ENCODE measurements at regions not wholly inside any gene's neighbourhood (a gene's known extent, or its start where the extent isn't known, plus 50 kb on each side); places are given as distances from the start of the nearest gene placed in this dataset.
"Not testable (repeated sequence)": the region's sequence is repeated elsewhere in the genome, so short reads cannot be mapped to it uniquely, and the experiment has no call there.

GRCh38 chr11:33532257-33532656 is 168.4 kb downstream of the C11orf91 start:
- no peak for DNase-seq
- Histone ChIP-seq H3K9me3 (no peaks in the 10 kb centered on the region), H3K27ac (no peak overlapping the region), H3K4me3 (no peak overlapping the region), H3K36me3 (replicated peaks in 1 of 2; ENCODE audit: insufficient read depth in 1 of 2, low read depth in 2 of 2) (no peaks in the 10 kb centered on the region), H3K27me3 (no peaks in the 10 kb centered on the region), H3K4me1 (no peaks in the 10 kb centered on the region)
- intact Hi-C loops (cut with DNase I): no loop called here
- TF ChIP-seq CTCF (IDR thresholded peaks at IDR 0.05): no peak
- TF ChIP-seq POLR2A (IDR thresholded peaks at IDR 0.05): no peak
- WGBS, 2 donors: 57 to 70% methylated on average over 3 of the region's 3 CpGs
- no peak for ATAC-seq

GRCh38 chr11:33531743-33532181 is 168.9 kb downstream of the C11orf91 start:
- no peaks in the 10 kb centered on the region for H3K4me1 ChIP-seq
- peak in 2 of 4 donors; percentile 7 to 10 for DNase-seq
- no peak overlapping the region for H3K27ac ChIP-seq
- WGBS, 2 donors: 44 to 56% methylated on average over 8 of the region's 8 CpGs
- intact Hi-C loops (cut with DNase I): no loop called here
- TF ChIP-seq CTCF (IDR thresholded peaks at IDR 0.05): no peak
- no peak for TF ChIP-seq POLR2A (IDR thresholded peaks at IDR 0.05)
- H3K9me3 ChIP-seq: no peaks in the 10 kb centered on the region
- no peaks in the 10 kb centered on the region for H3K27me3 ChIP-seq
- no peak for ATAC-seq
- no peaks in the 10 kb centered on the region for H3K36me3 ChIP-seq (replicated peaks in 1 of 2; ENCODE audit: insufficient read depth in 1 of 2, low read depth in 2 of 2)
- no peak overlapping the region for H3K4me3 ChIP-seq

- TF ChIP-seq CTCF (IDR thresholded peaks at IDR 0.05) (no peak), POLR2A (IDR thresholded peaks at IDR 0.05) (no peak)
- no peaks in the 10 kb centered on the region for H3K36me3 ChIP-seq (replicated peaks in 1 of 2; ENCODE audit: insufficient read depth in 1 of 2, low read depth in 2 of 2)
- no peaks in the 10 kb centered on the region for H3K4me1 ChIP-seq
- 82 to 83% methylated on average over 5 of the region's 5 CpGs for WGBS, 2 donors
- ATAC-seq (no peak), DNase-seq (no peak)
- H3K27me3 ChIP-seq: no peaks in the 10 kb centered on the region
- H3K9me3 ChIP-seq: no peaks in the 10 kb centered on the region
- H3K4me3 ChIP-seq: no peak overlapping the region
- no peak overlapping the region for H3K27ac ChIP-seq
- intact Hi-C loops (cut with DNase I): no loop called here
Observed at GRCh38 chr11:33530815-33531214, 169.8 kb downstream of the C11orf91 start.

GRCh38 chr11:33529461-33529860 is 171.2 kb downstream of the C11orf91 start:
- Histone ChIP-seq H3K4me1 (no peaks in the 10 kb centered on the region), H3K36me3 (replicated peaks in 1 of 2; ENCODE audit: insufficient read depth in 1 of 2, low read depth in 2 of 2) (no peaks in the 10 kb centered on the region), H3K27me3 (no peaks in the 10 kb centered on the region), H3K9me3 (no peaks in the 10 kb centered on the region), H3K27ac (no peak overlapping the region), H3K4me3 (no peak overlapping the region)
- no peak for TF ChIP-seq CTCF (IDR thresholded peaks at IDR 0.05)
- TF ChIP-seq POLR2A (IDR thresholded peaks at IDR 0.05): no peak
- no peak for DNase-seq
- WGBS, 2 donors: 54 to 66% methylated on average over 2 of the region's 2 CpGs
- no peak for ATAC-seq
- intact Hi-C loops (cut with DNase I): no loop called here

- H3K4me3 ChIP-seq; H3K9me3 ChIP-seq; H3K36me3 ChIP-seq (replicated peaks in 1 of 2; ENCODE audit: insufficient read depth in 1 of 2, low read depth in 2 of 2); DNase-seq; H3K4me1 ChIP-seq; ATAC-seq; intact Hi-C loops (cut with DNase I); H3K27me3 ChIP-seq; H3K27ac ChIP-seq: not testable (repeated sequence)
- 73 to 85% methylated on average over 4 of the region's 4 CpGs for WGBS, 2 donors
Observed at GRCh38 chr11:33527738-33528137, 172.9 kb downstream of the C11orf91 start.

Data from body of pancreas (tissue), 4 donors.